ENCODE measurements at regions not wholly inside any gene's neighbourhood (a gene's known extent, or its start where the extent isn't known, plus 50 kb on each side); places are given as distances from the start of the nearest gene placed in this dataset.

DNA sequence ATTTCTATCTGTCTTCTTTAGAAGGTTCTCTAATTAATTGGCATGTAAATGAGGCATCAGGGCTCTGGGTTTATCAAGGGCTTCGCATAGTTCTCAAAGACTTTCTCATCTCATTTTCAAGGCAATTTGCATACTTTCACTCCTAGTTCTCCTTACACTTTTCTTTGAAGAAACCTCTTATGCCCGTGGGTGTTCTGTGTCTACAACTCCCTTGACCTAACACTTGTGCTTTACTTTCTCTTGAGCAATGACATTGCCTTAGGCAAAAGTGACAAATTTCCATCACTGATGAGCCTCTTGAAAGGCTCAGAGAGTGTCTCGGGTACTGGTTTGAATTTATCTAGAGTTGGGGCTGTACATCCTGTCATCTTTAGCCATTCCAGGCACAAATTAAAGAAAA lies 74.7 kb upstream of the ITPRID1 start:
- Histone ChIP-seq H3K9ac (ENCODE audit: low read depth in 1 of 2, low read length in 2 of 2) (no peak overlapping the region), H3K27ac (ENCODE audit: low read depth in 1 of 2, low read length in 2 of 2) (no peak overlapping the region), H3K27me3 (ENCODE audit: control insufficient read depth in 4 of 4, insufficient read depth in 4 of 4, low read length in 3 of 4) (no peaks in the 10 kb centered on the region), H3K4me3 (ENCODE audit: low read depth in 1 of 3, low read length in 3 of 3) (no peak overlapping the region), H3K36me3 (ENCODE audit: control insufficient read depth in 4 of 4, insufficient read depth in 3 of 4, low read depth in 1 of 4, low read length in 3 of 4) (no peaks in the 10 kb centered on the region), H3K4me1 (ENCODE audit: control insufficient read depth in 4 of 4, insufficient read depth in 4 of 4, low read length in 3 of 4) (no peaks in the 10 kb centered on the region), H3K9me3 (ENCODE audit: control insufficient read depth in 4 of 4, low read length in 3 of 4) (no peaks in the 10 kb centered on the region)
- WGBS, result 55% methylated on average over 3 of the region's 3 CpGs
- no peak for TF ChIP-seq FOXA1 (IDR thresholded peaks at IDR 0.05)
- no peak for DNase-seq (ENCODE audit: low spot score)

- Histone ChIP-seq H3K4me1 (ENCODE audit: control insufficient read depth in 4 of 4, insufficient read depth in 4 of 4, low read length in 3 of 4) (no peaks in the 10 kb centered on the region), H3K9me3 (ENCODE audit: control insufficient read depth in 4 of 4, low read length in 3 of 4) (no peaks in the 10 kb centered on the region), H3K4me3 (ENCODE audit: low read depth in 1 of 3, low read length in 3 of 3) (no peak overlapping the region), H3K27ac (ENCODE audit: low read depth in 1 of 2, low read length in 2 of 2) (no peak overlapping the region), H3K27me3 (ENCODE audit: control insufficient read depth in 4 of 4, insufficient read depth in 4 of 4, low read length in 3 of 4) (no peaks in the 10 kb centered on the region), H3K9ac (ENCODE audit: low read depth in 1 of 2, low read length in 2 of 2) (no peak overlapping the region), H3K36me3 (ENCODE audit: control insufficient read depth in 4 of 4, insufficient read depth in 3 of 4, low read depth in 1 of 4, low read length in 3 of 4) (no peaks in the 10 kb centered on the region)
- WGBS, result 69% methylated on average over 3 of the region's 3 CpGs
- no peak for TF ChIP-seq FOXA1 (IDR thresholded peaks at IDR 0.05)
- no peak for TF ChIP-seq TAF1 (conservative IDR thresholded peaks at IDR 0.05)
- no peak for DNase-seq (ENCODE audit: low spot score)
Measured at GRCh38 chr7:31440511-31440910, 73.4 kb upstream of the ITPRID1 start.

DNA sequence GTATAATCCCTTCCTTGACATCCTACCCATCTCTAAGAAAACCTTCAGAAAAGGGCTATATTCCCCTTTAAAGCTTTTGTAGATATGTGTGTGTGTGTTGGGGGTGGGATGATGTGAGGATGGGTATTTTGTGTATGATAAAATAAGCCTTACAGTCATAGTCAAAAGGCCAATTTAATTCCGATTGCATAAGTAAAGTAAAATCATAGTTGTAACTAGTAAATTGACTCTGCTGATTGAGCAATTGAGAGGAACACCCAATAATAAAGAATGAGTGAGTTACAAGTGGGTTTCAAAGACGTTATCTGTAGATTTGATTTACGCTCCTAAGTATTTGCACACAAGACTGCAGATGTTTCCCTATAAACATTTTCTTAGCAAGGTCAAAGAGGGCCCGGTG lies 71.3 kb upstream of the ITPRID1 start:
- Histone ChIP-seq H3K36me3 (ENCODE audit: control insufficient read depth in 4 of 4, insufficient read depth in 3 of 4, low read depth in 1 of 4, low read length in 3 of 4) (no peaks in the 10 kb centered on the region), H3K9me3 (ENCODE audit: control insufficient read depth in 4 of 4, low read length in 3 of 4) (no peaks in the 10 kb centered on the region), H3K27ac (ENCODE audit: low read depth in 1 of 2, low read length in 2 of 2) (no peak overlapping the region), H3K27me3 (ENCODE audit: control insufficient read depth in 4 of 4, insufficient read depth in 4 of 4, low read length in 3 of 4) (no peaks in the 10 kb centered on the region), H3K9ac (ENCODE audit: low read depth in 1 of 2, low read length in 2 of 2) (no peak overlapping the region), H3K4me3 (ENCODE audit: low read depth in 1 of 3, low read length in 3 of 3) (no peak overlapping the region), H3K4me1 (ENCODE audit: control insufficient read depth in 4 of 4, insufficient read depth in 4 of 4, low read length in 3 of 4) (no peaks in the 10 kb centered on the region)
- DNase-seq (ENCODE audit: low spot score), result no peak
- WGBS, result 53% methylated on average over 4 of the region's 4 CpGs
- TF ChIP-seq HNF4A (conservative IDR thresholded peaks at IDR 0.05) (no peak), RXRA (IDR thresholded peaks at IDR 0.05) (no peak), GABPA (IDR thresholded peaks at IDR 0.05 in 1 of 2, conservative IDR thresholded peaks at IDR 0.05 in 1 of 2) (no peak), NR2F2 (IDR thresholded peaks at IDR 0.05) (no peak)

GRCh38 chr7:31443457-31443856 lies 70.4 kb upstream of the ITPRID1 start:
- no peak for DNase-seq (ENCODE audit: low spot score)
- WGBS, result 0% methylated on average over 1 of the region's 1 CpG
- Histone ChIP-seq H3K9me3 (ENCODE audit: control insufficient read depth in 4 of 4, low read length in 3 of 4) (no peaks in the 10 kb centered on the region), H3K4me1 (ENCODE audit: control insufficient read depth in 4 of 4, insufficient read depth in 4 of 4, low read length in 3 of 4) (no peaks in the 10 kb centered on the region), H3K36me3 (ENCODE audit: control insufficient read depth in 4 of 4, insufficient read depth in 3 of 4, low read depth in 1 of 4, low read length in 3 of 4) (no peaks in the 10 kb centered on the region), H3K27ac (ENCODE audit: low read depth in 1 of 2, low read length in 2 of 2) (no peak overlapping the region), H3K27me3 (ENCODE audit: control insufficient read depth in 4 of 4, insufficient read depth in 4 of 4, low read length in 3 of 4) (no peaks in the 10 kb centered on the region), H3K4me3 (ENCODE audit: low read depth in 1 of 3, low read length in 3 of 3) (no peak overlapping the region), H3K9ac (ENCODE audit: low read depth in 1 of 2, low read length in 2 of 2) (no peak overlapping the region)
- TF ChIP-seq TAF1 (conservative IDR thresholded peaks at IDR 0.05), result no peak
- no peak for TF ChIP-seq HNF4A (conservative IDR thresholded peaks at IDR 0.05)
- TF ChIP-seq, protein P1, sequence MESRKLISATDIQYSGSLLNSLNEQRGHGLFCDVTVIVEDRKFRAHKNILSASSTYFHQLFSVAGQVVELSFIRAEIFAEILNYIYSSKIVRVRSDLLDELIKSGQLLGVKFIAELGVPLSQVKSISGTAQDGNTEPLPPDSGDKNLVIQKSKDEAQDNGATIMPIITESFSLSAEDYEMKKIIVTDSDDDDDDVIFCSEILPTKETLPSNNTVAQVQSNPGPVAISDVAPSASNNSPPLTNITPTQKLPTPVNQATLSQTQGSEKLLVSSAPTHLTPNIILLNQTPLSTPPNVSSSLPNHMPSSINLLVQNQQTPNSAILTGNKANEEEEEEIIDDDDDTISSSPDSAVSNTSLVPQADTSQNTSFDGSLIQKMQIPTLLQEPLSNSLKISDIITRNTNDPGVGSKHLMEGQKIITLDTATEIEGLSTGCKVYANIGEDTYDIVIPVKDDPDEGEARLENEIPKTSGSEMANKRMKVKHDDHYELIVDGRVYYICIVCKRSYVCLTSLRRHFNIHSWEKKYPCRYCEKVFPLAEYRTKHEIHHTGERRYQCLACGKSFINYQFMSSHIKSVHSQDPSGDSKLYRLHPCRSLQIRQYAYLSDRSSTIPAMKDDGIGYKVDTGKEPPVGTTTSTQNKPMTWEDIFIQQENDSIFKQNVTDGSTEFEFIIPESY (IDR thresholded peaks at IDR 0.05), result no peak
- TF ChIP-seq JUND (IDR thresholded peaks at IDR 0.05), result no peak
- TF ChIP-seq MAX (IDR thresholded peaks at IDR 0.05), result no peak
- no peak for TF ChIP-seq FOXA1 (IDR thresholded peaks at IDR 0.05)
- peak; percentile 83 to 87 for TF ChIP-seq RAD21 (IDR thresholded peaks at IDR 0.05)
- TF ChIP-seq EGR1 (IDR thresholded peaks at IDR 0.05; ENCODE audit: low read depth in 2 of 2), result no peak
- no peak for TF ChIP-seq NR2F2 (IDR thresholded peaks at IDR 0.05)
- TF ChIP-seq HNF4G (IDR thresholded peaks at IDR 0.05), result no peak
- TF ChIP-seq, protein P2, sequence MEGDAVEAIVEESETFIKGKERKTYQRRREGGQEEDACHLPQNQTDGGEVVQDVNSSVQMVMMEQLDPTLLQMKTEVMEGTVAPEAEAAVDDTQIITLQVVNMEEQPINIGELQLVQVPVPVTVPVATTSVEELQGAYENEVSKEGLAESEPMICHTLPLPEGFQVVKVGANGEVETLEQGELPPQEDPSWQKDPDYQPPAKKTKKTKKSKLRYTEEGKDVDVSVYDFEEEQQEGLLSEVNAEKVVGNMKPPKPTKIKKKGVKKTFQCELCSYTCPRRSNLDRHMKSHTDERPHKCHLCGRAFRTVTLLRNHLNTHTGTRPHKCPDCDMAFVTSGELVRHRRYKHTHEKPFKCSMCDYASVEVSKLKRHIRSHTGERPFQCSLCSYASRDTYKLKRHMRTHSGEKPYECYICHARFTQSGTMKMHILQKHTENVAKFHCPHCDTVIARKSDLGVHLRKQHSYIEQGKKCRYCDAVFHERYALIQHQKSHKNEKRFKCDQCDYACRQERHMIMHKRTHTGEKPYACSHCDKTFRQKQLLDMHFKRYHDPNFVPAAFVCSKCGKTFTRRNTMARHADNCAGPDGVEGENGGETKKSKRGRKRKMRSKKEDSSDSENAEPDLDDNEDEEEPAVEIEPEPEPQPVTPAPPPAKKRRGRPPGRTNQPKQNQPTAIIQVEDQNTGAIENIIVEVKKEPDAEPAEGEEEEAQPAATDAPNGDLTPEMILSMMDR (IDR thresholded peaks at IDR 0.05; ENCODE audit: low read depth, low read length, missing input control), result peak; percentile 71

Measured in liver (tissue), 8 donors.